B cell (primary cell): ENCODE measurements at regions not wholly inside any gene's neighbourhood (a gene's known extent, or its start where the extent isn't known, plus 50 kb on each side); places are given as distances from the start of the nearest gene placed in this dataset.

Source experiments
- CTCF ChIP-seq: fragments of 200-600 bp; IDR thresholded peaks from one replicate; pipeline ENCODE4 v1.8.0; 2022; ENCODE audit warnings: antibody characterized with exemption, mild to moderate bottlenecking
- EZH2 ChIP-seq: IDR thresholded peaks from 2 replicates; pipeline ENCODE4 v1.6.1; 2012; ENCODE audit warnings: borderline replicate concordance, low read depth, mild to moderate bottlenecking, moderate library complexity, low read length; ENCODE audit not compliant: insufficient read depth, poor library complexity, severe bottlenecking

GRCh38 chr1:90779573-90779972, 62.5 kb upstream of the BARHL2 start:
- TF ChIP-seq CTCF (no peak), EZH2 (no peak)
